Esophagus squamous epithelium (tissue), 4 donors: ENCODE measurements at regions not wholly inside any gene's neighbourhood (a gene's known extent, or its start where the extent isn't known, plus 50 kb on each side); places are given as distances from the start of the nearest gene placed in this dataset.

ENCODE experiments used
- POLR2A ChIP-seq, 4 donors: fragments of 450-650 bp; IDR thresholded peaks; one replicate each; pipeline ENCODE4 v1.6.1; 2017; ENCODE audit warnings: antibody characterized with exemption in 4 of 4, mild to moderate bottlenecking in 4 of 4, moderate library complexity in 3 of 4
- TF ChIP-seq, protein P1 (sequence below), 6 experiments: fragments of 450-650 bp in 4 of 6; fragments of 200-600 bp in 2 of 6; sonication (generic) in 2 of 6; IDR thresholded peaks; one replicate each; pipeline ENCODE4 v1.5.1; 2016 to 2019; ENCODE audit warnings: antibody characterized with exemption in 6 of 6, mild to moderate bottlenecking in 4 of 6, moderate library complexity in 4 of 6

DNA sequence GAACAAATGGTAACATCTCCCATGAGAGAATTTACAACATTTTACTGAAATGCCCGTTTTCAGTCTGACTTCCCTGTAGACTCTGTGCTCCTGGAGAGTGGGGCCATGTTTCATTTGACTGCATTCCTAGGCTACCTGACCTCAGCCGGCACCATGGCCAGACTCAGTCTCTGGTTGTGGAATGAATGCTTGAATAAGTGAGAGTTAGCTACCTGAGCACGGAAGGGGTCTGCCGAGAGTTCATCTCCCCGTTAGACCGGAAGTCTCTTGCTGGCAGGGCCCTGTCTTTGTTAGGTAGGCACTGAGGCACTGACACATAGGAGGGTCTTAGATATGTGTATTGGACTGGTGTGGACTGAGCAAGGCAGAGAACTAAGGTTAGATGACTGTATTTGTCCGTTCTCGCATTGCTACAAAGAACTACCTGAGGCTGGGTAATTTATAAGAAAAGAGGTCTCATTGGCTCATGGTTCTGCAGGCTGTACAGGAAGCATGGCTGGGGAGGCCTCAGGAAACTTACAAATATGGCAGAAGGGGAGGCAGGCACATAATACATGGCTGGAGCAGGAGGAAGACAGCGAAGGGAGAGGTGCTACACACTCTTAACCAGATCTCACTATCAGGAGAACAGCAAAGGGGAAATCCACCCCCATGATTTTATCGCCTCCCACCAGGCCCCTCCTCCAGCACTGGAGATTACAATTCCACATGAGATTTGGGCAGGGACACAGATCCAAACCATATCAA lies 271.2 kb downstream of the GLI2 start:
- TF ChIP-seq, protein P1, sequence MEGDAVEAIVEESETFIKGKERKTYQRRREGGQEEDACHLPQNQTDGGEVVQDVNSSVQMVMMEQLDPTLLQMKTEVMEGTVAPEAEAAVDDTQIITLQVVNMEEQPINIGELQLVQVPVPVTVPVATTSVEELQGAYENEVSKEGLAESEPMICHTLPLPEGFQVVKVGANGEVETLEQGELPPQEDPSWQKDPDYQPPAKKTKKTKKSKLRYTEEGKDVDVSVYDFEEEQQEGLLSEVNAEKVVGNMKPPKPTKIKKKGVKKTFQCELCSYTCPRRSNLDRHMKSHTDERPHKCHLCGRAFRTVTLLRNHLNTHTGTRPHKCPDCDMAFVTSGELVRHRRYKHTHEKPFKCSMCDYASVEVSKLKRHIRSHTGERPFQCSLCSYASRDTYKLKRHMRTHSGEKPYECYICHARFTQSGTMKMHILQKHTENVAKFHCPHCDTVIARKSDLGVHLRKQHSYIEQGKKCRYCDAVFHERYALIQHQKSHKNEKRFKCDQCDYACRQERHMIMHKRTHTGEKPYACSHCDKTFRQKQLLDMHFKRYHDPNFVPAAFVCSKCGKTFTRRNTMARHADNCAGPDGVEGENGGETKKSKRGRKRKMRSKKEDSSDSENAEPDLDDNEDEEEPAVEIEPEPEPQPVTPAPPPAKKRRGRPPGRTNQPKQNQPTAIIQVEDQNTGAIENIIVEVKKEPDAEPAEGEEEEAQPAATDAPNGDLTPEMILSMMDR (IDR thresholded peaks at IDR 0.05) = no peak
- TF ChIP-seq POLR2A (IDR thresholded peaks at IDR 0.05) = no peak
